T-helper 2 cell treated with Interferon-gamma antibody and Interleukin-4, amounts not matched to agents 5 μg/mL and 100 μg/mL, for 36 hours (primary cell): ENCODE measurements at regions not wholly inside any gene's neighbourhood (a gene's known extent, or its start where the extent isn't known, plus 50 kb on each side); places are given as distances from the start of the nearest gene placed in this dataset.

Experiments
- DNase-seq: peaks from one replicate; pipeline ENCODE4 v3.0.0; 2021; ENCODE audit warnings: low spot score
- H3K27ac Mint-ChIP-seq: one replicate; pipeline ENCODE4 v1.8.0; 2021; ENCODE audit warnings: mild to moderate bottlenecking, mixed read lengths
- H3K27me3 Mint-ChIP-seq: one replicate; pipeline ENCODE4 v1.8.0; 2021; ENCODE audit warnings: low read depth, mixed read lengths
- H3K36me3 Mint-ChIP-seq: one replicate; pipeline ENCODE4 v1.8.0; 2021; ENCODE audit warnings: low read depth, mixed read lengths
- H3K4me1 Mint-ChIP-seq: one replicate; pipeline ENCODE4 v1.8.0; 2021; ENCODE audit warnings: low read depth, mixed read lengths
- H3K4me3 Mint-ChIP-seq: one replicate; pipeline ENCODE4 v1.8.0; 2022; ENCODE audit warnings: mild to moderate bottlenecking, moderate library complexity, mixed read lengths
- H3K9me3 Mint-ChIP-seq: one replicate; pipeline ENCODE4 v1.8.0; 2021; ENCODE audit warnings: mixed read lengths

GRCh38 chr2:7904319-7904718 is 777.5 kb upstream of the ID2 start:
- Mint-ChIP-seq H3K4me3 (no peak overlapping the region), H3K27me3 (no peaks in the 10 kb centered on the region)

GRCh38 chr2:7905756-7906155 is 776.1 kb upstream of the ID2 start:
- no peak overlapping the region for H3K4me3 Mint-ChIP-seq
- peaks cover 14% of the 10 kb centered on the region for H3K9me3 Mint-ChIP-seq
- H3K27ac Mint-ChIP-seq: no peak overlapping the region
- DNase-seq: no peak
- H3K27me3 Mint-ChIP-seq: no peaks in the 10 kb centered on the region
- H3K4me1 Mint-ChIP-seq: peaks cover 5% of the 10 kb centered on the region
- H3K36me3 Mint-ChIP-seq: peaks cover 1% of the 10 kb centered on the region

More at GRCh38 chr2:7904319-7904718, 777.5 kb upstream of the ID2 start:
- H3K27ac Mint-ChIP-seq: no peak overlapping the region
- DNase-seq: no peak
- H3K36me3 Mint-ChIP-seq: peaks cover 1% of the 10 kb centered on the region
- peaks cover 18% of the 10 kb centered on the region for H3K4me1 Mint-ChIP-seq
- H3K9me3 Mint-ChIP-seq: peaks cover 7% of the 10 kb centered on the region

- no peaks in the 10 kb centered on the region for H3K27me3 Mint-ChIP-seq
- H3K36me3 Mint-ChIP-seq: peaks cover 1% of the 10 kb centered on the region
- peaks cover 14% of the 10 kb centered on the region for H3K9me3 Mint-ChIP-seq
- no peak overlapping the region for H3K27ac Mint-ChIP-seq
- no peak overlapping the region for H3K4me3 Mint-ChIP-seq
- DNase-seq: no peak
- peaks cover 1% of the 10 kb centered on the region for H3K4me1 Mint-ChIP-seq
Observed at GRCh38 chr2:7906431-7906830, 775.4 kb upstream of the ID2 start.

GRCh38 chr2:7907041-7907440 is 774.8 kb upstream of the ID2 start:
- H3K4me1 Mint-ChIP-seq: peaks cover 1% of the 10 kb centered on the region
- H3K9me3 Mint-ChIP-seq: peaks cover 14% of the 10 kb centered on the region
- no peak overlapping the region for H3K4me3 Mint-ChIP-seq
- no peak for DNase-seq
- no peaks in the 10 kb centered on the region for H3K27me3 Mint-ChIP-seq
- H3K27ac Mint-ChIP-seq: no peak overlapping the region
- H3K36me3 Mint-ChIP-seq: peaks cover 1% of the 10 kb centered on the region

GRCh38 chr2:7910752-7911151 is 771.1 kb upstream of the ID2 start:
- H3K27ac Mint-ChIP-seq: no peak overlapping the region
- H3K9me3 Mint-ChIP-seq: peaks cover 23% of the 10 kb centered on the region
- no peak overlapping the region for H3K4me3 Mint-ChIP-seq
- no peak for DNase-seq
- no peaks in the 10 kb centered on the region for H3K4me1 Mint-ChIP-seq
- H3K27me3 Mint-ChIP-seq: no peaks in the 10 kb centered on the region
- H3K36me3 Mint-ChIP-seq: no peaks in the 10 kb centered on the region

- Mint-ChIP-seq H3K27me3 (no peaks in the 10 kb centered on the region), H3K27ac (no peak overlapping the region), H3K4me3 (no peak overlapping the region)
Observed at GRCh38 chr2:7911196-7911595, 770.7 kb upstream of the ID2 start.

GRCh38 chr2:7913974-7914373 is 767.9 kb upstream of the ID2 start:
- Mint-ChIP-seq H3K27ac (no peak overlapping the region), H3K9me3 (peaks cover 31% of the 10 kb centered on the region), H3K36me3 (peaks cover 2% of the 10 kb centered on the region), H3K4me3 (no peak overlapping the region), H3K27me3 (no peaks in the 10 kb centered on the region), H3K4me1 (peaks cover 7% of the 10 kb centered on the region)
- no peak for DNase-seq

More at GRCh38 chr2:7911196-7911595, 770.7 kb upstream of the ID2 start:
- Mint-ChIP-seq H3K9me3 (peaks cover 23% of the 10 kb centered on the region), H3K36me3 (no peaks in the 10 kb centered on the region), H3K4me1 (no peaks in the 10 kb centered on the region)
- DNase-seq: no peak

- H3K9me3 Mint-ChIP-seq: peaks cover 24% of the 10 kb centered on the region
- H3K4me1 Mint-ChIP-seq: peaks cover 7% of the 10 kb centered on the region
- H3K36me3 Mint-ChIP-seq: peaks cover 5% of the 10 kb centered on the region
- no peak overlapping the region for H3K4me3 Mint-ChIP-seq
- DNase-seq: no peak
- no peaks in the 10 kb centered on the region for H3K27me3 Mint-ChIP-seq
- H3K27ac Mint-ChIP-seq: no peak overlapping the region
Observed at GRCh38 chr2:7915302-7916091, 766.4 kb upstream of the ID2 start.

- DNase-seq: no peak
- Mint-ChIP-seq H3K9me3 (peaks cover 25% of the 10 kb centered on the region), H3K36me3 (peaks cover 5% of the 10 kb centered on the region), H3K4me3 (no peak overlapping the region), H3K4me1 (peaks cover 7% of the 10 kb centered on the region), H3K27ac (no peak overlapping the region), H3K27me3 (no peaks in the 10 kb centered on the region)
Observed at GRCh38 chr2:7916670-7917069, 765.2 kb upstream of the ID2 start.

- DNase-seq: no peak
- Mint-ChIP-seq H3K27me3 (no peaks in the 10 kb centered on the region), H3K27ac (no peak overlapping the region), H3K9me3 (peaks cover 36% of the 10 kb centered on the region), H3K36me3 (peaks cover 10% of the 10 kb centered on the region), H3K4me1 (peaks cover 12% of the 10 kb centered on the region), H3K4me3 (no peak overlapping the region)
Observed at GRCh38 chr2:7919510-7919909, 762.3 kb upstream of the ID2 start.

GRCh38 chr2:7924023-7924762 is 757.7 kb upstream of the ID2 start:
- no peaks in the 10 kb centered on the region for H3K27me3 Mint-ChIP-seq

GRCh38 chr2:7925506-7925905 is 756.4 kb upstream of the ID2 start:
- Mint-ChIP-seq H3K9me3 (peaks cover 18% of the 10 kb centered on the region), H3K4me1 (peaks cover 12% of the 10 kb centered on the region), H3K36me3 (peaks cover 5% of the 10 kb centered on the region), H3K4me3 (no peak overlapping the region), H3K27me3 (no peaks in the 10 kb centered on the region), H3K27ac (no peak overlapping the region)
- DNase-seq: no peak

More at GRCh38 chr2:7924023-7924762, 757.7 kb upstream of the ID2 start:
- H3K36me3 Mint-ChIP-seq: peaks cover 7% of the 10 kb centered on the region
- H3K4me3 Mint-ChIP-seq: no peak overlapping the region
- DNase-seq: no peak
- no peak overlapping the region for H3K27ac Mint-ChIP-seq
- H3K4me1 Mint-ChIP-seq: peaks cover 8% of the 10 kb centered on the region
- H3K9me3 Mint-ChIP-seq: peaks cover 22% of the 10 kb centered on the region

- Mint-ChIP-seq H3K9me3 (peaks cover 25% of the 10 kb centered on the region), H3K36me3 (peaks cover 18% of the 10 kb centered on the region), H3K4me1 (peaks cover 30% of the 10 kb centered on the region), H3K27me3 (no peaks in the 10 kb centered on the region), H3K27ac (no peak overlapping the region), H3K4me3 (no peak overlapping the region)
- DNase-seq: no peak
Observed at GRCh38 chr2:7927691-7928090, 754.2 kb upstream of the ID2 start.

GRCh38 chr2:7929281-7929680 is 752.6 kb upstream of the ID2 start:
- Mint-ChIP-seq H3K4me1 (peaks cover 34% of the 10 kb centered on the region), H3K36me3 (peaks cover 20% of the 10 kb centered on the region), H3K27me3 (no peaks in the 10 kb centered on the region), H3K4me3 (no peak overlapping the region), H3K9me3 (peaks cover 24% of the 10 kb centered on the region), H3K27ac (no peak overlapping the region)
- DNase-seq: no peak
